Tibial nerve (tissue), 4 donors: ENCODE measurements at regions not wholly inside any gene's neighbourhood (a gene's known extent, or its start where the extent isn't known, plus 50 kb on each side); places are given as distances from the start of the nearest gene placed in this dataset.

Experiments
- DNase-seq, 2 donors: peaks; one replicate each; pipeline ENCODE4 v3.0.0-alpha.2; 2019; ENCODE audit warnings: low spot score in 2 of 2
- H3K27ac ChIP-seq, 4 donors: fragments of 200-600 bp; sonication (generic) in 3 of 4; one replicate each; pipeline ENCODE4 v1.5.1; 2017 to 2019; ENCODE audit warnings: mild to moderate bottlenecking in 1 of 4
- H3K27me3 ChIP-seq, 2 donors: fragments of 200-600 bp; sonication (generic) in 1 of 2; one replicate each; pipeline versions ENCODE4 v1.5.1 to v1.6.0; 2017 to 2019
- H3K36me3 ChIP-seq, 3 donors: fragments of 200-600 bp; sonication (generic); one replicate each; pipeline ENCODE4 v1.5.1; 2018 to 2019
- H3K4me1 ChIP-seq, 4 donors: fragments of 200-600 bp; sonication (generic) in 3 of 4; one replicate each; pipeline ENCODE4 v1.5.1; 2017 to 2019
- H3K4me3 ChIP-seq, 4 donors: fragments of 200-600 bp; sonication (generic) in 3 of 4; one replicate each; pipeline ENCODE4 v1.5.1; 2017 to 2019; ENCODE audit warnings: mild to moderate bottlenecking in 1 of 4, moderate library complexity in 1 of 4
- H3K9me3 ChIP-seq, 4 donors: fragments of 200-600 bp; sonication (generic) in 3 of 4; one replicate each; pipeline ENCODE4 v1.5.1; 2017 to 2019
- CTCF ChIP-seq, 5 experiments: fragments of 200-600 bp in 3 of 5; fragments of 450-650 bp in 2 of 5; sonication (generic) in 3 of 5; IDR thresholded peaks; one replicate each; pipeline ENCODE4 v1.5.1; 2016 to 2019; ENCODE audit warnings: antibody characterized with exemption in 5 of 5, mild to moderate bottlenecking in 3 of 5, moderate library complexity in 2 of 5
- EP300 ChIP-seq, 2 donors: sonication (generic); formaldehyde crosslinking; IDR thresholded peaks; one replicate each; pipeline ENCODE4 v1.6.1; 2017; ENCODE audit warnings: antibody characterized with exemption in 2 of 2, mild to moderate bottlenecking in 1 of 2
- POLR2A ChIP-seq, 2 donors: fragments of 450-650 bp; IDR thresholded peaks; one replicate each; pipeline ENCODE4 v1.6.1; 2017; ENCODE audit warnings: antibody characterized with exemption in 2 of 2, mild to moderate bottlenecking in 2 of 2, moderate library complexity in 2 of 2
- WGBS, 2 donors: methylation state at CpG; one replicate each; pipeline ENCODE4 v1.1.5; 2018; 5-methylcytosine and 5-hydroxymethylcytosine counted together

DNA sequence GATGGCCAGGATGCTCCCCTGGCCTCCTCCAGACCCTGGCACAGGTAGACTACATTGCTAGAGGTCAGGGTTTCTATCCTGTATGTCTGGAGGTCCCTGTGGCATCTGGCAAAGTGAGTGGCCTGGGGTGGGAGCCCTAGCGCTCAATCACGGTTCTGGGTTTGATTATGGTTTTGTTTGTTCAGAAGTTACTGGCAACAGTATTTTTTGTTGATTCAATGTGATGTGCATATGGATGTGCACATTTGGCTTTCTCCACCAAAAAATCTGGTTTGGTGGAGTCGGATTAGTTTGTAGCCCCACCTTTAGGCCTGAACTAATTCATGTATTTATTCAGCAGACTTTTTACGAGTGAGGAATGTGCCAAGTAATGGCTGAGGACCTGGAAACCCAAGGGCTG is 109.7 kb downstream of the VEGFA start:
- no peak for DNase-seq
- Histone ChIP-seq H3K36me3 (no peaks in the 10 kb centered on the region), H3K27me3 (no peaks in the 10 kb centered on the region), H3K27ac (no peak overlapping the region), H3K4me3 (no peak overlapping the region), H3K9me3 (no peaks in the 10 kb centered on the region), H3K4me1 (peaks cover 0 to 17% (median 3%) of the 10 kb centered on the region in 4 donors)
- WGBS, 2 donors, result 78 to 83% methylated on average over 4 of the region's 4 CpGs
- TF ChIP-seq EP300 (IDR thresholded peaks at IDR 0.05) (no peak), POLR2A (IDR thresholded peaks at IDR 0.05) (no peak), CTCF (IDR thresholded peaks at IDR 0.05) (no peak)

DNA sequence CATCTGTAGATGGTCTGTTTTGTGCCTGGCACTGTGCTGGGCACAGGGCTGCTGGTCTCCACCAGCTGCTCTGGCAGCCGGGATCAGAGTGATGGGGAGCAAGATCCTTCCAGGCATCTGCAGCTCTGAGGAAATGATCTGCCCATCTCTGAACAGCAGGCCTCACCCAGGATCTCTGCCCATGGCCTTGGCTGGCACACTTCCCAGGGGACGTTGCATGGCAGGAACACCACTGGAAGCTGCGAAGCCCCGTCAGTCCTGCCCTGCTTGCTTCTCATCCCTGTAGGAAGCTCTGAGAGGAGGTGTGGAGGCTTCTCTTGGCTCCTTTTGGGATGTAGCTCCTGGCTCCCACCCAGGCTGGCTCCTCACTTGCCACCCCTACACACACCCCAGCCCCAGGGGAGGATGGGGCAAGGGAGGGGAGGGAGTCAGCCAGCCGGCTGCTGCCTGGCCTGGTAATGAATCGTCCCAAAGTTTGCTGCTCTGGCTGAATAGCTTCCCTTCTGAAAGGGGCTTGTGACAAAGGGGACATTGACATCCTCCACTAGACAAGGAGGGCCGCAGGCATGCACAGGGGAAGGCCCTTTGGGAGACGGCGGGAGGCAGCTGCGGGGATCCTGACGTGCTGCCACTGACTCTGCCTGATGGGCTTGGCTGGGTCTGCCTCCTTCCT is 108.9 kb downstream of the VEGFA start:
- peaks cover 0 to 12% (median 3%) of the 10 kb centered on the region in 4 donors for H3K4me1 ChIP-seq
- 41 to 65% methylated on average over 8 to 10 of the region's 11 CpGs for WGBS, 2 donors
- DNase-seq, result no peak
- no peak overlapping the region for H3K4me3 ChIP-seq
- H3K27me3 ChIP-seq, result no peaks in the 10 kb centered on the region
- TF ChIP-seq EP300 (IDR thresholded peaks at IDR 0.05), result no peak
- TF ChIP-seq POLR2A (IDR thresholded peaks at IDR 0.05), result no peak
- TF ChIP-seq CTCF (IDR thresholded peaks at IDR 0.05), result no peak
- H3K9me3 ChIP-seq, result no peaks in the 10 kb centered on the region
- no peaks in the 10 kb centered on the region for H3K36me3 ChIP-seq
- no peak overlapping the region for H3K27ac ChIP-seq

DNA sequence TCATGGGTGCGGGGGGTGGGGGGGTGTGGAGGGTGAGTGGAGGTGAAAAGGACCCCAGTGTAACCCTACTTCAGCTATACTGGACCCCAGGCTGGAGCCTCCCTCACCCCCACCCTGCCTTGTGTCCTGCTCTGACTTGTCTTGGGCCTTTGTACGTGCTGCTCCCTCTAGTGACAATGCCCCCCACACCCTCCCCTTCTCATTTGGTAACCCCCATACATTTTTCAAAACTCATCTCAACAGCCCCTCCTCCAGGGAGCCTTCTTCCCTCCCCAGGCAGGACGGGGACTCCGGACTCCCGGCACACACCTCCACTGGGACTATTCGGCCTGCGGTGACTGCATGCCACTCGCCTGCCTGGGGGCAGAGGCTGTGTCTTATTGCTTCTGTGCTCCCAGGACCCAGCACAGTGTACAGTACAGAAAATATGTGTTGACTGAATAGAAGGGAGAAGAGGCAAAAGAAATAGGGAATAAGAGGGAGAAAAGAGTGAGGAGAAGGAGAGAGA is 108.2 kb downstream of the VEGFA start:
- H3K36me3 ChIP-seq, result no peaks in the 10 kb centered on the region
- H3K27ac ChIP-seq, result no peak overlapping the region
- no peaks in the 10 kb centered on the region for H3K27me3 ChIP-seq
- H3K9me3 ChIP-seq, result no peaks in the 10 kb centered on the region
- no peak overlapping the region for H3K4me3 ChIP-seq
- TF ChIP-seq POLR2A (IDR thresholded peaks at IDR 0.05), result no peak
- WGBS, 2 donors, result 78 to 86% methylated on average over 8 of the region's 8 CpGs
- H3K4me1 ChIP-seq, result peaks cover 0 to 12% (median 3%) of the 10 kb centered on the region in 4 donors
- no peak for DNase-seq

GRCh38 chr6:43877463-43878126 is 107.6 kb downstream of the VEGFA start:
- H3K9me3 ChIP-seq, result no peaks in the 10 kb centered on the region
- 79 to 91% methylated on average over 10 of the region's 10 CpGs for WGBS, 2 donors
- TF ChIP-seq POLR2A (IDR thresholded peaks at IDR 0.05), result no peak
- TF ChIP-seq CTCF (IDR thresholded peaks at IDR 0.05), result no peak
- TF ChIP-seq EP300 (IDR thresholded peaks at IDR 0.05), result no peak
- no peaks in the 10 kb centered on the region for H3K27me3 ChIP-seq
- DNase-seq, result no peak
- H3K4me1 ChIP-seq, result peaks cover 0 to 12% (median 3%) of the 10 kb centered on the region in 4 donors
- no peak overlapping the region for H3K27ac ChIP-seq
- H3K4me3 ChIP-seq, result no peak overlapping the region
- no peaks in the 10 kb centered on the region for H3K36me3 ChIP-seq

DNA sequence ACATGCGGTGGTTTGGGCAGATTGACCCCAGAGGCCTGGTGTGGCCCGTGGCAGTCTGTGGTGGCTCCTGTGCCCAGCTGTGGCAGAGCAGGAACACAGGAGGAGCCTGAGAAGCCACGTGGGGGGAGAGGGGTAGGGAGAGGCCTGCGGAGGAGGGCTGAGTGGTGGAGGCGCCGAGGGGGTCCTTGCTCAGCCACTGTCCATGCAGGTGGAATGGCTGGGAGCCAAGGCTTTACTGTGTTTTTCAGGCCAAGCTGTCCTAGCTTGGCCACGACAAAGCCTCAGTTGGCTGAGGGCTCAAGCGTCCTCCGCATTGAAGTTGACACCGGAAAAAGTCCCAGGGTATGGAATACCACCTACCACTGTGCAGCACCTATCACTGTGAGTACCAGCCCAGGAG is 107.0 kb downstream of the VEGFA start:
- TF ChIP-seq POLR2A (IDR thresholded peaks at IDR 0.05), result no peak
- TF ChIP-seq CTCF (IDR thresholded peaks at IDR 0.05), result no peak
- TF ChIP-seq EP300 (IDR thresholded peaks at IDR 0.05), result no peak
- H3K9me3 ChIP-seq, result no peaks in the 10 kb centered on the region
- 77 to 82% methylated on average over 10 of the region's 10 CpGs for WGBS, 2 donors
- no peaks in the 10 kb centered on the region for H3K36me3 ChIP-seq
- no peak for DNase-seq
- H3K27ac ChIP-seq, result no peak overlapping the region
- H3K4me1 ChIP-seq, result peaks cover 0 to 12% (median 3%) of the 10 kb centered on the region in 4 donors
- H3K27me3 ChIP-seq, result no peaks in the 10 kb centered on the region
- H3K4me3 ChIP-seq, result no peak overlapping the region
